ENCODE measurements at regions not wholly inside any gene's neighbourhood (a gene's known extent, or its start where the extent isn't known, plus 50 kb on each side); places are given as distances from the start of the nearest gene placed in this dataset.
"Not testable (repeated sequence)": the region's sequence is repeated elsewhere in the genome, so short reads cannot be mapped to it uniquely, and the experiment has no call there.

GRCh38 chr2:13616616-13617015 lies 899.9 kb downstream of the TRIB2 start:
- DNase-seq, result no peak

DNA sequence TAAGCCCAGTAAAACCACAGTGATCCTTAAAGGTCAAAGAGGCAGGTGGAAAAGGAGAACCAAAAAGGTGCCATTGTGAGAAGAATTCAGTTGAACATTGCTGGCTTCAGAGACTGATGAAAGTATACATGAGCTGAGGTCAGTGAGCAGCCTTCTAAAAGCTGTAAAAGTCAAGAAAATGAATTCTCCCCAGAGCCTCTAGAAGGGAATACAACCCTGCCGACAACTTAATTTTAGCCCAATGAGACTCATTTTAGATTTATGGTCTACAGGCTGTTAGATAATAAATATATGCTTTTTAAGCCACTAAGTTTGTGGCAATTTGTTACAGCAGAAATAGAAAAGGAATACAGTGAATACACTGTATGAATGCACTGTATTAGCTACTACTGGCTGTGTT lies 911.4 kb downstream of the TRIB2 start:
- no peak for DNase-seq

DNA sequence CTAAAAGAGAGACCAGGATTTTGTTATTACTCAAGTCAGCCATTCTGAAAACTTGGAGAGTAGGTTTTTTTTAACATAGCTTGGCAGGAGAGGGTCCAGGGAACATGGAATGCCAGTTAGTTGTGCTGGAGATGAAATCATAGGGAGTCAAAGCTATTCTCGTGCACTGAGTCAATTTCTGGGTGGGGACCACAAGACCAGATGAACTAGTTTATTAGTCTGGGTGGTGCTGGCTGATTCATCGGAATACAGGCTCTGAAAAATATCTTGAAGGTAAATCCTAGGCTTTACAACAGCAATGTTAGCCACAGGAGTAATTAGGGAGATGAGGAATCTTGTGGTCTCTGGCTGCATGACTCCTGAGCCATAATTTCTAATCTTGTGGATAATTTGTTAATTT lies 921.4 kb downstream of the TRIB2 start:
- DNase-seq, result no peak

DNA sequence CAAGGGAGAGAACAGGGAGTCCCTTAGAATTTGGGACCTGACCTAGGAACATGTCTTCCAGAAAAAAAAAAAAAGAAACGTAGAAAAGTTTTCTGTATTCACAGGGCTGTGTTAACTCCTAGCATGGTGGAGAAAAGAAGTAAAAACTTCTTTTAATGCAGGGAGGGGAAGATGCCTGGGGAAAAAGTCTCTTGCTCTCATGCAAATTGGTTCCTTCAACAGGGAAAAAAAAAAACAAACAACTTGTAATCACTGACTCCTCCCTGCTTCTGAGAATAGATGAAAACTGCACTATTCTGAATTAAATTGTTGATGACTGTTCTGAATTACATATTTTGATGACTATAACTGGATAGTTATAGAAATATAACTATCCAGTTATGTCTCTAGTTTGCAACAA lies 933.2 kb downstream of the TRIB2 start:
- DNase-seq, result no peak

DNA sequence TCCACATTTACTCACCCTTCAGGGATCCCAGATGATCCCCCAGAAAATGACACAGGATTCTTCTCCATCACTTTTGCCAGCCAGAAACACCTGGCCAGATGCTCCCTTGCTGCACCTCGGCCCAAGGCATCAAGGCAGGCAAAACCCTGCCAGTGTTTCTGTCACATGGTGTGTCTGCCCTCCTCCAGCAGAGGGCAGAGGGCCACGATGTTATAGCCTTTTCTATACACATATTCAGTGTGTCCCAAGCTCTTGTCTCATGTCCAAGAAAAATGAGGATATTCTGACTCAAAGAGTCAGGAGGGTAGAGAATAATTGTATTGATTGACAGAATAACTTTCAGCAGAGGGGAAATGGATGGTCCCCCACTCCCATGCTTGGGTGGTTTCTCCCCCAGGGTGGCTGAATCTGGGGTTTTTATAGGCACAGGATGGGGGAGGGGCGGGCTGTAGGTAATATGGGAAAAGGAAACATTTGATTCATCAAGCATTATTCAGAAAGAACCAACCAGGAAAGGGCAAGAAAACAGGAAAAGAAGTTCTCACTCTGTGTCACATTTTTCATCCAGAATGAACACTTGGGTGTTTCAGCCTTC lies 933.9 kb downstream of the TRIB2 start:
- DNase-seq, result no peak

GRCh38 chr2:13651684-13652131 lies 935.0 kb downstream of the TRIB2 start:
- DNase-seq, result no peak

DNA sequence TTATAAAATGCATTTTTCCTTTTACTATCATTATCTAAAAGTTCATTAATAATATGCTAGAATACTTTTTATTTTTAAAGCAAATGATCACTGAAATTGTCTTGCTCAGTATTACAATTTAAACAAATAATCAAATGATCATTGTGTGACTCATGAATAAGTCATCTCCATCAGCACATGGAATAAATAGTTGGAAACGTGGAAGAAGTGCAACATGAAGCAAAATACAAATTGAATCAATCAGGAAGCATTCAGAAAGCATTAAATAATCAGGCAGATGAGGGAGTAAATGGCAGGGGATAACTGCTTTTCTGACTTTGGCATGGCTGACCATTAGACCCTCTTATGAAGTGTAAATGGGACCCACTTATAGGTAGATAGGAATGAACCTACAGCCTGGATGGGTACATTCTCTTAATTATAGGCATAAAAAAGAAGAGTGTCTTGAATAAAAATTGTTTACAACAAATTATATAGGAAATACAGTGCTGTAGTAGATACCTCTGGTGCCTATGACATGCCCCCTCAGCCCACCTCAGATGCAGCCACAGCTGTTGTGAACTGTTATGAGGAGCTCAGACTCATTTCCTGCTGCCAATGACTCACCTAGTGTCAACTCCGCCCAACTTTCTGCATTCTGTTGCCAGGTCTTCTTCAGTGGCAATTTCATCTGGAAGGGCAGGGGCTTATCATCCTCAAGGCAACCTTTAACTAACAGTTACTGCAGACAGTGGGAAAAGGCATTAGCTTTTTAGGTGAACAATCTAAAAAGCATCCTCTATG lies 936.0 kb downstream of the TRIB2 start:
- DNase-seq, result no peak

DNA sequence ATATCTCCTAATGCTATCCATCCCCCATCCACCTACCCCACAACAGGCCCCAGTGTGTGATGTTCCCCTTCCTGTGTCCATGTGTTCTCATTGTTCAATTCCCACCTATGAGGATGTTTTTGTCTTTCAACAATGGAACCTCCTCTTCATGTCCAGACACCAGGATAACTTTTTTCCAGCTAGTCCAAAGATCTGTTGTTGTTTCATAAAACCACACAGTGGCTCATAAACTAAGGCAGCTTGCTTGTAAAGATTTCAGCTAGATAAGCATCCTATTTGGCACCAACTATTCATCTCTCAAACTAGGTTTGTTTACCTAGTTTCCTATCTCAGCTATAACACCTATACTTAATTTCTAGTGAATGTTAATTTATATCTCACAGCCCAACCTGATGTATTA lies 937.7 kb downstream of the TRIB2 start:
- DNase-seq, result no peak

GRCh38 chr2:13660231-13660630 lies 943.5 kb downstream of the TRIB2 start:
- DNase-seq, result no peak

DNA sequence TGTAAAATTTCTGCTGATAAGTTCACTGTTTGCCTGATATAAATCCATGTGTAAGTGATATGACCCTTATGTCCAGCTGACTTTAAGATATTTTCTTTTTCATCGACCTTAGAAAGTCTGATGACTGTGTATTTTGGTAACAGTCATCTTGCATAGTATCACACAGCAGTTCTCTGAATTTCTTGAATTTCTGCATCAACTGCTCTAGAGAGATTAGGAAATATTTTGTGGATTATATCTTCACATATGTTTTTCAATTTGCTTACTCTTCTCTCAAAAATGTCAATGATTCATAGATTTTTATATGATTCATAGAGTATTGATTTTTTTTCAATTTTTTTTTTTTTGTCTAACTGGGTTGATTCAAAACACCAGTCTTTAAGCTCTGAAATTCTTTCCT lies 945.3 kb downstream of the TRIB2 start:
- no peak for DNase-seq

- DNase-seq, result no peak
Measured at GRCh38 chr2:13666582-13667414, 950.1 kb downstream of the TRIB2 start.

GRCh38 chr2:13667415-13667757 lies 950.6 kb downstream of the TRIB2 start:
- DNase-seq, result no peak

- DNase-seq, result no peak
Measured at GRCh38 chr2:13669607-13670006, 952.9 kb downstream of the TRIB2 start.

GRCh38 chr2:13673821-13674220 lies 957.1 kb downstream of the TRIB2 start:
- not testable (repeated sequence) for DNase-seq

DNA sequence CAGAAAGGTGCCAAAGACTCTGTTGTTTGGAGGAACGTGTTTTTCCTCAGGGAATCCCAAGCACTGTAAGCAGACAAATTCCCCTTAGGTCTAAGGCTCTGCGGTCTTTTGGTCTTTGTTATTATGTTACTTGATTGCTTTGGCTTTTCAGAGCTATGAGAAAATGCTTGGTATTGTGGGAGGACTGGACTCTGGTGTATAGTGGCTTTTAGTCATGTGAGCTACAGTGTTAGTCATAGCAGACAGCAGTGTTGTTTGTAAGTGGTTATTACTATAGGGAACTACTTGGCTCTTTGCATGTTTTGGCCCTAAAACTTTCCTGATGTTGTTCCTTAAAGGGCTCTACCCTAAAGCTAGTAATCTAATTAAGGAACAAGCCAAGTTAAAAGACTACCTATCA lies 956.2 kb upstream of the LRATD1 start:
- no peak for DNase-seq

GRCh38 chr2:13681936-13682335 lies 950.6 kb upstream of the LRATD1 start:
- DNase-seq, result no peak

- DNase-seq, result no peak
Measured at GRCh38 chr2:13682540-13683272, 949.8 kb upstream of the LRATD1 start.

DNA sequence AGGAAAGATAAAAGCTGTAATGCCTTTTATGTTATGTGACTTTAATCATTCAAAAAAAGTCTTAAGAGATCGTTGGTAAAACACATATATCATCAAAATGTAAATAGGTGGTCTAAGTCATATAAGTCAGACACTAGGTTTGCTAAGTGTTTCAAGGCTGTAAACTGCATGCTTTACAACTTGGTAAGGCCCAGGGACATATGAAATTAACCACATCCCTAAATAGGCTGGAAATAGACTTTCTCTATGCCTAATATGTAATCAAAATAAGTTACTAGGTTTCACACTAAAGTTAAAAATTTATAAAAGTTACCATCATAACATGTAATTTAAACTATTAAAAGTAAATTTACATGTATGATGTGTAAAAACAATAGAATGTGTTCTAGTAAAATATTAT lies 946.3 kb upstream of the LRATD1 start:
- DNase-seq, result no peak

DNA sequence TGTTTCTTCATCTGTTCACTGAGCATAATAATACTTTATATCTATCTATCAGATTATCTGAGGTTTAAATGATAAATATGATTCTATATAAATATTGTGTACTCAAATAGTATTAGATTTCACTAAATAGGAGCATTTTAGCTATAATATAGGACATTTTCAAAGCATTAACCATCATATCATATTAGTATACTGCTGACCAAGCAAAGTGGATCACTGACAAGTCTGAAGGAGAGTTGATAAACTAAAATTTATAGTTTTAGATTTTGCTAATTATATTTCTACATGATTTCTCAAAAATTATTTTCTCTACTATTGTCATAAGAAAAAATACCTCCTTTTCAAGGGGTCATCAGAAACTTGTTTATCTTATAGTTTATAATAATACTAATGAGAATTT lies 937.8 kb upstream of the LRATD1 start:
- no peak for DNase-seq

- DNase-seq, result no peak
Measured at GRCh38 chr2:13696601-13697000, 935.9 kb upstream of the LRATD1 start.

DNA sequence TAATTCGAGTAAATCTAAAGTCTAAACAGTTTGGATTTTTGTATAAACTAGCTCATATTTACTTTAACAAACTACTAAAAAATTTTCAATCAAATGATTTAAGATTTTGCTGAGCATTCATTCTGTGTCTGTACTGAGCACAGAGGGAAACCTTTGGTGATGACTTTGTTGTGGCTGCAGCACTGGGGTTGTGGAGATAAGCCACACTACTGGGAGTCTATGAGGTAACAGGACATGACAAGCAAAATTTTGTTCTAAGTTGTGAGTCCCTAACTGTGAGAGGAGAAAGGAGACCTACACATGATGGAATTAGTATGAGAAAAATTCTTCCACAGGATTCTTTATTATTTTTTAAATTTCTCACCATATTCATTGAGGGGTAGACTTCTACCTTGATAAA lies 933.7 kb upstream of the LRATD1 start:
- no peak for DNase-seq

DNA sequence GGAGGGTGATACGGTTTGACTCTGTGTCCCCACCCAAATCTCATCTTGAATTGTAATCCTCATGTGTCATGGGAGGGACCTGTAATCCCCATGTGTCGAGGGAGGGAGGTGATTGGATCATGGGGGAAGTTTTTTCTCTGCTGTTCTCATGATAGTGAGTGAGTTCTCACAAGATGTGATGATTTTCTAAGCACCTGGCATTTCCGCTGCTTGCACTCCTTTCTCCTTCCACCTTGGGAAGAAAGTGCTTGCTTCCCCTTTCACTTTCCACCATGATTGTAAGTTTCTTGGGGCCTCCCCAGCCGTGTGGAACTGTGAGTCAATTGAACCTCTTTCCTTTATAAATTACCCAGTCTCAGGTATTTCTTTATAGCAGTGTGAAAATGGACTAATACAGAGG lies 932.6 kb upstream of the LRATD1 start:
- DNase-seq, result not testable (repeated sequence)

- DNase-seq, result no peak
Measured at GRCh38 chr2:13711154-13711553, 921.4 kb upstream of the LRATD1 start.

Measured in inflammatory macrophage treated with lipopolysaccharide for 1 hour (primary cell).